B cell (primary cell): ENCODE measurements at regions not wholly inside any gene's neighbourhood (a gene's known extent, or its start where the extent isn't known, plus 50 kb on each side); places are given as distances from the start of the nearest gene placed in this dataset.

Source experiments
- ATAC-seq: fragments of 200-7000 bp; cut with Tn5 transposase; one replicate; pipeline ENCODE4 v1.10.0; 2021; ENCODE audit warnings: low read depth, mild to moderate bottlenecking, moderate number of reproducible peaks, moderate library complexity
- CTCF ChIA-PET: fragments of 350-600 bp; sonication (Branson Sonifier 250); formaldehyde crosslinking; loops from one replicate; lab custom pipeline; 2021; ENCODE audit warnings: antibody characterized with exemption, inconsistent platforms; lab: Charles Lee
- POLR2A ChIA-PET: fragments of 350-600 bp; sonication (Branson Sonifier 250); formaldehyde crosslinking; loops from one replicate; lab custom pipeline; 2021; ENCODE audit warnings: antibody characterized with exemption; lab: Charles Lee
- DNase-seq: peaks from one replicate; pipeline ENCODE4 v3.0.0; 2013
- H2AFZ ChIP-seq: 2 replicates; pipeline ENCODE4 v1.6.1; 2012; ENCODE audit warnings: mild to moderate bottlenecking, low read depth, low read length; ENCODE audit not compliant: insufficient read depth, poor library complexity, severe bottlenecking
- H3K27ac ChIP-seq, 2 donors: 1 replicate in 1 of 2; 2 replicates in 1 of 2; pipeline ENCODE4 v1.5.1; 2012 to 2013; ENCODE audit warnings: low read length in 2 of 2, mild to moderate bottlenecking in 2 of 2, moderate library complexity in 1 of 2
- H3K27me3 ChIP-seq, 4 experiments: fragments of 200-600 bp in 1 of 4; sonication (generic) in 1 of 4; replicated peaks in 1 of 4; 1 replicate in 2 of 4; 2 replicates in 2 of 4; pipeline versions ENCODE4 v1.6.1 to v1.7.0; 2013 to 2016; ENCODE audit warnings: low read length in 3 of 4, mild to moderate bottlenecking in 2 of 4, mixed read lengths in 1 of 4, moderate library complexity in 1 of 4; ENCODE audit not compliant: insufficient read depth in 4 of 4, control insufficient read depth in 3 of 4; ENCODE audit errors: control extremely low read depth in 1 of 4
- H3K36me3 ChIP-seq, 2 experiments: replicated peaks in 1 of 2; 1 replicate in 1 of 2; 2 replicates in 1 of 2; pipeline versions ENCODE4 v1.6.1 to v1.7.1; 2013; ENCODE audit warnings: low read length in 1 of 2; ENCODE audit not compliant: insufficient read depth in 2 of 2, control insufficient read depth in 1 of 2; ENCODE audit errors: control extremely low read depth in 1 of 2, extremely low read depth in 1 of 2
- H3K4me1 ChIP-seq, 2 donors: fragments of 200-600 bp in 1 of 2; sonication (generic) in 1 of 2; 1 replicate in 1 of 2; 2 replicates in 1 of 2; pipeline versions ENCODE4 v1.5.1 to v1.6.1; 2013 to 2017; ENCODE audit warnings: low read length in 2 of 2; ENCODE audit not compliant: control insufficient read depth in 2 of 2, insufficient read depth in 2 of 2
- H3K4me2 ChIP-seq: replicated peaks from 2 replicates; pipeline ENCODE3; 2012; ENCODE audit warnings: mild to moderate bottlenecking, low read depth, low read length; ENCODE audit not compliant: poor library complexity, severe bottlenecking
- H3K4me3 ChIP-seq, 5 experiments: fragments of 200-600 bp in 1 of 5; sonication (generic) in 1 of 5; 1 replicate in 3 of 5; 2 replicates in 2 of 5; pipeline versions ENCODE4 v1.5.1 to v1.7.0; 2011 to 2016; ENCODE audit warnings: low read length in 4 of 5, mild to moderate bottlenecking in 4 of 5, low read depth in 2 of 5, control low read depth in 1 of 5, moderate library complexity in 1 of 5; ENCODE audit not compliant: insufficient read depth in 1 of 5; ENCODE audit errors: control extremely low read depth in 1 of 5, extremely low read depth in 1 of 5
- H3K79me2 ChIP-seq: fragments of 200-600 bp; sonication (generic); one replicate; pipeline ENCODE4 v1.6.0; 2016; ENCODE audit warnings: low read length; ENCODE audit not compliant: control insufficient read depth, insufficient read depth
- H3K9ac ChIP-seq: fragments of 200-600 bp; sonication (generic); 2 replicates; pipeline ENCODE4 v1.6.1; 2017; ENCODE audit warnings: mild to moderate bottlenecking, low read length, moderate library complexity
- H3K9me3 ChIP-seq, 3 donors: one replicate each; pipeline versions ENCODE4 v1.6.1 to v1.7.1; 2013; ENCODE audit warnings: low read length in 2 of 3; ENCODE audit not compliant: control insufficient read depth in 2 of 3, insufficient read depth in 1 of 3; ENCODE audit errors: control extremely low read depth in 1 of 3
- H4K20me1 ChIP-seq: 2 replicates; pipeline ENCODE4 v1.6.0; 2012; ENCODE audit warnings: mild to moderate bottlenecking, low read length; ENCODE audit not compliant: insufficient read depth, control insufficient read depth, poor library complexity, severe bottlenecking
- H3K27ac Mint-ChIP-seq: one replicate; pipeline ENCODE4 v1.8.0; 2021; ENCODE audit warnings: mixed read lengths
- H3K27me3 Mint-ChIP-seq: one replicate; pipeline ENCODE4 v1.8.0; 2021; ENCODE audit warnings: mixed read lengths
- H3K4me1 Mint-ChIP-seq: one replicate; pipeline ENCODE4 v1.8.0; 2021; ENCODE audit warnings: mixed read lengths
- H3K4me3 Mint-ChIP-seq: one replicate; pipeline ENCODE4 v1.8.0; 2021; ENCODE audit warnings: mixed read lengths
- H3K9me3 Mint-ChIP-seq: one replicate; pipeline ENCODE4 v1.8.0; 2022; ENCODE audit warnings: mixed read lengths; ENCODE audit not compliant: insufficient read depth
- EZH2 ChIP-seq: IDR thresholded peaks from 2 replicates; pipeline ENCODE4 v1.6.1; 2012; ENCODE audit warnings: borderline replicate concordance, low read depth, mild to moderate bottlenecking, moderate library complexity, low read length; ENCODE audit not compliant: insufficient read depth, poor library complexity, severe bottlenecking
- WGBS: methylation state at CpG from one replicate; pipeline ENCODE4 v1.1.5; 2013; ENCODE audit warnings: missing lambda C conversion rate; ENCODE audit not compliant: insufficient coverage; 5-methylcytosine and 5-hydroxymethylcytosine counted together
- intact Hi-C: fragments of 100-400 bp; cut with micrococcal nuclease; formaldehyde crosslinking; loops from one replicate; pipeline ENCODE4 v1.10.0; 2022
- TF ChIP-seq, protein P1 (sequence below): fragments of 200-600 bp; IDR thresholded peaks from one replicate; pipeline ENCODE4 v1.8.0; 2022; ENCODE audit warnings: antibody characterized with exemption, mild to moderate bottlenecking

DNA sequence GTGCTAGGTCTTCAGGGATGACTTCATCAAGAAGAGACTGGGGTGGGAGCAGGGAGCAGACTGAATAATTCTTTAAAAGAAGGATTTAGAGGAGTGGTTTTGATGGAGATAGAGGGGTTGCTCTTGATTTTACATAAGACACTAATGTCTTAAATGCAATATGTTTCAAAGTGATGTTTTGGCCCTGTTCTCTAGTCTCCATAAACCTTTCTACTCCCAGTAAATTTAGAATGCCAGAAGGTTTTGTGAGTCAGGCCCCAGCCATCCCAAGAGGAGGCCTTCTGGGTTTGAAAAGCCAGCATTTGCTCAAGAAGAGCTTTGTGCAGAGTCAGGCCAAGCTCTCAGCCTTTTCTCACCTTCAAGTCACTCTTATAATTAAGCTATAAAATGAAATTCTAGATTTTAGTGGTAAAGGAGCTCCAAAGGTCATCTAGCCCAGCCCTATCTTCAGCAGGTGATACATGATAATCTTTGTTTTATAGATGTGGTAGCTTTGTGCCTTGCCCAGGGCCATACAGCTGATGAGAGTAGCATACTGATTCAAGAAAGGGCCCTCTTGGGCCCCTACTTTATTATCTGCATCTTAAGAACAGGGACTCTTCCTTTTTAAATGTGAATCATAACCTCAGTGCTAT, 122.8 kb upstream of the MTNR1B start:
- TF ChIP-seq EZH2, result no peak
- TF ChIP-seq, protein P1, sequence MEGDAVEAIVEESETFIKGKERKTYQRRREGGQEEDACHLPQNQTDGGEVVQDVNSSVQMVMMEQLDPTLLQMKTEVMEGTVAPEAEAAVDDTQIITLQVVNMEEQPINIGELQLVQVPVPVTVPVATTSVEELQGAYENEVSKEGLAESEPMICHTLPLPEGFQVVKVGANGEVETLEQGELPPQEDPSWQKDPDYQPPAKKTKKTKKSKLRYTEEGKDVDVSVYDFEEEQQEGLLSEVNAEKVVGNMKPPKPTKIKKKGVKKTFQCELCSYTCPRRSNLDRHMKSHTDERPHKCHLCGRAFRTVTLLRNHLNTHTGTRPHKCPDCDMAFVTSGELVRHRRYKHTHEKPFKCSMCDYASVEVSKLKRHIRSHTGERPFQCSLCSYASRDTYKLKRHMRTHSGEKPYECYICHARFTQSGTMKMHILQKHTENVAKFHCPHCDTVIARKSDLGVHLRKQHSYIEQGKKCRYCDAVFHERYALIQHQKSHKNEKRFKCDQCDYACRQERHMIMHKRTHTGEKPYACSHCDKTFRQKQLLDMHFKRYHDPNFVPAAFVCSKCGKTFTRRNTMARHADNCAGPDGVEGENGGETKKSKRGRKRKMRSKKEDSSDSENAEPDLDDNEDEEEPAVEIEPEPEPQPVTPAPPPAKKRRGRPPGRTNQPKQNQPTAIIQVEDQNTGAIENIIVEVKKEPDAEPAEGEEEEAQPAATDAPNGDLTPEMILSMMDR, result no peak
- Histone ChIP-seq H3K9ac (no peak overlapping the region), H3K36me3 (no peaks in the 10 kb centered on the region), H4K20me1 (no peaks in the 10 kb centered on the region), H3K79me2 (no peaks in the 10 kb centered on the region), H3K4me2 (no peak overlapping the region), H3K27ac (no peak overlapping the region), H3K9me3 (peaks cover 0 to 4% (median 0%) of the 10 kb centered on the region in 3 donors), H3K27me3 (no peaks in the 10 kb centered on the region), H3K4me1 (no peaks in the 10 kb centered on the region), H2AFZ (no peak overlapping the region), H3K4me3 (no peak overlapping the region)
- DNase-seq, result no peak
- Mint-ChIP-seq H3K9me3 (no peaks in the 10 kb centered on the region), H3K4me1 (no peaks in the 10 kb centered on the region), H3K27me3 (no peaks in the 10 kb centered on the region), H3K27ac (no peak overlapping the region), H3K4me3 (no peak overlapping the region)
- ATAC-seq, result no peak
- intact Hi-C loops, result no loop called here
- CTCF ChIA-PET, result no interaction called here
- POLR2A ChIA-PET, result no interaction called here

DNA sequence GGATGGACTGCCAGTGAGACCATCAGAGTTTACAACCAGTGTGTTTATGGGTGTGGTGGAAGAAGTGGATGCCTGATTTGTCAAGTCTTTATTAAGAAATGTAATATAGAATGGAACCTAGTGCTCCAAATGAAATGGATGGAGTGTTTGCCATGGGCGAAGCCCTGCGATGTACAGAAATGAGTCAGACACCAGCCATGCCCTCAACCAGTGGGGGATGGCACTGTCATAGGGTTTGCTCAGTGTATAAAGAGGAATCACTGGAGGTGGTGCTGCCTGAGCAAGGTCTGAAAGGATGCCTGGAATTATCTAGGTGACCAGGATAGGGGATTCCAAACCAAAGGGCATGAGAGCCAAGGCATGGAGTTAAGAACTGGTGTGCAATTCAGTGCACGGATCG, 120.9 kb upstream of the MTNR1B start:
- no peak overlapping the region for H3K4me3 Mint-ChIP-seq
- TF ChIP-seq, protein P1, result no peak
- no peak for TF ChIP-seq EZH2
- H3K9me3 Mint-ChIP-seq, result no peaks in the 10 kb centered on the region
- Histone ChIP-seq H3K27ac (no peak overlapping the region), H3K9me3 (peaks cover 0 to 8% (median 0%) of the 10 kb centered on the region in 3 donors), H3K36me3 (no peaks in the 10 kb centered on the region), H3K4me2 (no peak overlapping the region), H2AFZ (no peak overlapping the region), H3K27me3 (no peaks in the 10 kb centered on the region), H4K20me1 (no peaks in the 10 kb centered on the region), H3K79me2 (no peaks in the 10 kb centered on the region), H3K9ac (no peak overlapping the region), H3K4me1 (no peaks in the 10 kb centered on the region), H3K4me3 (no peak overlapping the region)
- no peak for ATAC-seq
- H3K4me1 Mint-ChIP-seq, result no peaks in the 10 kb centered on the region
- POLR2A ChIA-PET, result no interaction called here
- no peak for DNase-seq
- H3K27ac Mint-ChIP-seq, result no peak overlapping the region
- CTCF ChIA-PET, result no interaction called here
- WGBS, result 92% methylated on average over 4 of the region's 4 CpGs
- H3K27me3 Mint-ChIP-seq, result no peaks in the 10 kb centered on the region
- intact Hi-C loops, result no loop called here
